SU-DHL-6 (cell line): ENCODE measurements at regions not wholly inside any gene's neighbourhood (a gene's known extent, or its start where the extent isn't known, plus 50 kb on each side); places are given as distances from the start of the nearest gene placed in this dataset.

Experiments
- H2AFZ ChIP-seq: fragments of 200-600 bp; sonication (generic); 2 replicates; pipeline ENCODE4 v1.6.1; 2014; ENCODE audit warnings: low read depth, mild to moderate bottlenecking, moderate library complexity, mixed read lengths, antibody characterized with exemption, low read length; ENCODE audit not compliant: severe bottlenecking
- H3F3A ChIP-seq: fragments of 200-600 bp; shearing (Covaris generic); 2 replicates; pipeline ENCODE4 v1.6.0; 2016; ENCODE audit warnings: antibody characterized with exemption, mild to moderate bottlenecking; ENCODE audit not compliant: insufficient read depth
- H3K27ac ChIP-seq: fragments of 200-600 bp; sonication (generic); 2 replicates; pipeline ENCODE4 v1.5.1; 2016; ENCODE audit warnings: low read depth, mild to moderate bottlenecking, low read length, moderate library complexity, mixed read lengths
- H3K27me3 ChIP-seq: fragments of 200-600 bp; sonication (generic), shearing (Covaris generic); 2 replicates; pipeline ENCODE4 v1.6.0; 2014; ENCODE audit warnings: mild to moderate bottlenecking, low read length
- H3K36me3 ChIP-seq: fragments of 200-600 bp; sonication (generic); 2 replicates; pipeline ENCODE4 v1.6.1; 2014; ENCODE audit warnings: mild to moderate bottlenecking, low read length, mixed read lengths
- H3K4me2 ChIP-seq: fragments of 300-600, 200-600 bp; shearing (Covaris generic), sonication (generic); 2 replicates; pipeline ENCODE4 v1.6.0; 2014; ENCODE audit warnings: low read length, low read depth, mild to moderate bottlenecking; ENCODE audit not compliant: poor library complexity, severe bottlenecking
- H3K4me3 ChIP-seq: fragments of 200-600 bp; sonication (generic); 2 replicates; pipeline ENCODE4 v1.5.1; 2014; ENCODE audit warnings: antibody characterized with exemption, low read length, mild to moderate bottlenecking, mixed read lengths; ENCODE audit not compliant: insufficient read depth, poor library complexity, severe bottlenecking
- H3K79me2 ChIP-seq: fragments of 200-600 bp; sonication (generic); 2 replicates; pipeline ENCODE4 v1.6.1; 2014; ENCODE audit warnings: mild to moderate bottlenecking, low read length, moderate library complexity; ENCODE audit not compliant: insufficient read depth
- H3K9ac ChIP-seq: fragments of 200-600 bp; sonication (generic); 2 replicates; pipeline ENCODE4 v1.7.0; 2014; ENCODE audit warnings: mild to moderate bottlenecking, low read length
- H3K9me2 ChIP-seq: fragments of 200-600 bp; sonication (generic); replicated peaks from 2 replicates; pipeline ENCODE4 v1.6.1; 2014; ENCODE audit warnings: low read length; ENCODE audit not compliant: insufficient read depth
- H3K9me3 ChIP-seq: fragments of 200-600 bp; sonication (generic); 2 replicates; pipeline ENCODE4 v1.6.1; 2014; ENCODE audit warnings: low read length, mixed read lengths; ENCODE audit not compliant: insufficient read depth
- H4K20me1 ChIP-seq: fragments of 200-600 bp; sonication (generic); 2 replicates; pipeline ENCODE4 v1.6.1; 2014; ENCODE audit warnings: low read depth, mild to moderate bottlenecking, antibody characterized with exemption, low read length, moderate library complexity, mixed read lengths
- EZH2phosphoT487 ChIP-seq: fragments of 200-600 bp; sonication (generic), shearing (Covaris generic); conservative IDR thresholded peaks from 2 replicates; pipeline ENCODE4 v1.6.1; 2018; ENCODE audit warnings: mild to moderate bottlenecking, antibody characterized with exemption, low read length, moderate library complexity, mixed read lengths
- TF ChIP-seq, protein P1 (sequence below): fragments of 200-600 bp; sonication (generic); IDR thresholded peaks from one replicate; pipeline ENCODE4 v1.5.1; 2017; ENCODE audit warnings: antibody characterized with exemption, mild to moderate bottlenecking, low read length, moderate library complexity; ENCODE audit not compliant: insufficient read depth, poor library complexity, severe bottlenecking

DNA sequence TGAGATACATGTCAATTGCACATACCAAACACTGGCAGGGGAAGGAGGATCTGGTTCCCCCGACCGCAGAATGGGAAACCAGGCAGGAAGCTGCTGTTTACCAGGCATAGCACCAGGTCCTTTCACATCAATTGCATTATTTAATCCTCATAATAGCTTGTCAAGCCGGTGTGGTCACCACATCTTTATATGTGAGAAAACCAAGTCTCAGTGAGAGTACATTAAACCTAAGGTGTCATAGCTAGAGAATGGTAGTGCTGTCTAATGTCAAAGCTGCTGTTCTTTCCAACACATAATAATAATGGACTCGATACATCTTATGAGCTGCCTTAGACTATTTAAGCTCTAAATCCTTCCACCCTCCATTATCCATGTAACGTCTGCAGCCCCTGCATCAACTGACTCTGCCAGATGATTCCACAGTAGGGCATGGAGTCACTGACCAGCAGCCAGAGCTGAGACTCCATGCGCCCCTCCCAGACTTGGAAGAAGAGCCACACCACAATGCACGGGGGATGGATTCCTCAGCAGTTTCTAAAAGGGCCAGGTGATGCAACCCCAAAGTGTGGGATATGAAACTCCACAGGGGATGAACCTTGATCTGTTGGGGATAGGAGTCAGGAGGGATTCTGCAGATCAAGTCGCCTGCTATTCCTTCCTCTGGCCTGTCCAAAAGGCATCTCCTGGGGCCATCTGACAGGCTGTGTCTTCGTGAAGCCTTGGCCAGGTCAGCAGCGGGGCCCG lies 71.8 kb downstream of the GPR6 start:
- H2AFZ ChIP-seq: no peak overlapping the region
- no peak overlapping the region for H3K9ac ChIP-seq
- no peaks in the 10 kb centered on the region for H3K36me3 ChIP-seq
- H3K9me3 ChIP-seq: no peaks in the 10 kb centered on the region
- H3K4me3 ChIP-seq: no peak overlapping the region
- no peak overlapping the region for H3K4me2 ChIP-seq
- no peaks in the 10 kb centered on the region for H4K20me1 ChIP-seq
- no peaks in the 10 kb centered on the region for H3K9me2 ChIP-seq
- H3K27ac ChIP-seq: no peak overlapping the region
- no peaks in the 10 kb centered on the region for H3K79me2 ChIP-seq
- H3F3A ChIP-seq: no peaks in the 10 kb centered on the region
- TF ChIP-seq, protein P1, sequence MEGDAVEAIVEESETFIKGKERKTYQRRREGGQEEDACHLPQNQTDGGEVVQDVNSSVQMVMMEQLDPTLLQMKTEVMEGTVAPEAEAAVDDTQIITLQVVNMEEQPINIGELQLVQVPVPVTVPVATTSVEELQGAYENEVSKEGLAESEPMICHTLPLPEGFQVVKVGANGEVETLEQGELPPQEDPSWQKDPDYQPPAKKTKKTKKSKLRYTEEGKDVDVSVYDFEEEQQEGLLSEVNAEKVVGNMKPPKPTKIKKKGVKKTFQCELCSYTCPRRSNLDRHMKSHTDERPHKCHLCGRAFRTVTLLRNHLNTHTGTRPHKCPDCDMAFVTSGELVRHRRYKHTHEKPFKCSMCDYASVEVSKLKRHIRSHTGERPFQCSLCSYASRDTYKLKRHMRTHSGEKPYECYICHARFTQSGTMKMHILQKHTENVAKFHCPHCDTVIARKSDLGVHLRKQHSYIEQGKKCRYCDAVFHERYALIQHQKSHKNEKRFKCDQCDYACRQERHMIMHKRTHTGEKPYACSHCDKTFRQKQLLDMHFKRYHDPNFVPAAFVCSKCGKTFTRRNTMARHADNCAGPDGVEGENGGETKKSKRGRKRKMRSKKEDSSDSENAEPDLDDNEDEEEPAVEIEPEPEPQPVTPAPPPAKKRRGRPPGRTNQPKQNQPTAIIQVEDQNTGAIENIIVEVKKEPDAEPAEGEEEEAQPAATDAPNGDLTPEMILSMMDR: no peak
- no peak for TF ChIP-seq EZH2phosphoT487
- no peaks in the 10 kb centered on the region for H3K27me3 ChIP-seq
